Prostate gland (tissue), 2 donors: ENCODE measurements at regions not wholly inside any gene's neighbourhood (a gene's known extent, or its start where the extent isn't known, plus 50 kb on each side); places are given as distances from the start of the nearest gene placed in this dataset.

ENCODE experiments used
- DNase-seq: peaks from one replicate; pipeline ENCODE4 v3.0.0-alpha.2; 2019; ENCODE audit warnings: low spot score
- H3K27ac ChIP-seq, 2 donors: fragments of 200-600 bp; sonication (generic); 2 replicates each; pipeline ENCODE4 v1.5.1; 2017 to 2019
- H3K27me3 ChIP-seq: fragments of 200-600 bp; sonication (generic); replicated peaks from 2 replicates; pipeline ENCODE4 v1.5.1; 2019; ENCODE audit not compliant: insufficient read depth
- H3K36me3 ChIP-seq, 2 donors: fragments of 200-600 bp; sonication (generic); 1 replicate in 1 of 2; 2 replicates in 1 of 2; pipeline versions ENCODE4 v1.5.1 to v1.8.1; 2017 to 2019
- H3K4me1 ChIP-seq: fragments of 200-600 bp; sonication (generic); replicated peaks from 2 replicates; pipeline ENCODE4 v1.5.1; 2019
- H3K4me3 ChIP-seq, 2 donors: fragments of 200-600 bp; sonication (generic); 2 replicates each; pipeline ENCODE4 v1.5.1; 2017 to 2019
- H3K9me3 ChIP-seq: fragments of 200-600 bp; sonication (generic); 2 replicates; pipeline ENCODE4 v1.5.1; 2017
- POLR2A ChIP-seq: fragments of 450-650 bp; IDR thresholded peaks from one replicate; pipeline ENCODE4 v1.6.1; 2016; ENCODE audit warnings: antibody characterized with exemption, mild to moderate bottlenecking
- POLR2AphosphoS5 ChIP-seq: sonication (generic); formaldehyde crosslinking; IDR thresholded peaks from one replicate; pipeline ENCODE4 v1.6.1; 2017; ENCODE audit warnings: antibody characterized with exemption
- WGBS: methylation state at CpG from one replicate; pipeline ENCODE4 v1.1.5; 2018; 5-methylcytosine and 5-hydroxymethylcytosine counted together
- intact Hi-C: fragments of 100-400 bp; cut with DNase I; formaldehyde crosslinking; loops from one replicate; pipeline ENCODE4 v1.14.2; 2022
- TF ChIP-seq, protein P1 (sequence below), 4 experiments: fragments of 200-600 bp in 2 of 4; fragments of 450-650 bp in 2 of 4; sonication (generic) in 2 of 4; IDR thresholded peaks; 1 replicate in 3 of 4; 2 replicates in 1 of 4; pipeline ENCODE4 v1.5.1; 2016 to 2019; ENCODE audit warnings: antibody characterized with exemption in 4 of 4, mild to moderate bottlenecking in 2 of 4, moderate library complexity in 2 of 4

DNA sequence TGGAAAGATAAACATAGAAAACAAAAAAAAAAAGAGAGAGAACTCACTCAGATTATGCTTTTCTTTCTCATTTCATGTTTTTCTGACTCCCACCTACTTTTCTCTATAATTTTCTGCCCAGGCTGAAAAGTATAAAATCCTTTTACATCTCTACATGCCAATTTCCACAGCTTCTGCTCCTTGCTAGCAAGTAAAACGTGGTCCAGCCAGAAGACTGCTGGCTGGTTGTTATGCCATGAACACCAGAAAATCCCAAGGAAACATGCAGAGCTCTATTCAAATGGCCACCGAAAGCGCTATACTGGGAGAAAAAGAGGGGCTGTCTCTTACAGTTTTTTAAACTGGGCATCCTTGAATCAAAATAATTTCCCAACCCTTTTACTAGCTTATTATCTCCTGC is 512.8 kb upstream of the ID4 start:
- no peaks in the 10 kb centered on the region for H3K36me3 ChIP-seq
- H3K27me3 ChIP-seq: no peaks in the 10 kb centered on the region
- no peak for DNase-seq
- WGBS: 71% methylated on average over 3 of the region's 3 CpGs
- TF ChIP-seq POLR2AphosphoS5 (no peak), POLR2A (no peak)
- TF ChIP-seq, protein P1, sequence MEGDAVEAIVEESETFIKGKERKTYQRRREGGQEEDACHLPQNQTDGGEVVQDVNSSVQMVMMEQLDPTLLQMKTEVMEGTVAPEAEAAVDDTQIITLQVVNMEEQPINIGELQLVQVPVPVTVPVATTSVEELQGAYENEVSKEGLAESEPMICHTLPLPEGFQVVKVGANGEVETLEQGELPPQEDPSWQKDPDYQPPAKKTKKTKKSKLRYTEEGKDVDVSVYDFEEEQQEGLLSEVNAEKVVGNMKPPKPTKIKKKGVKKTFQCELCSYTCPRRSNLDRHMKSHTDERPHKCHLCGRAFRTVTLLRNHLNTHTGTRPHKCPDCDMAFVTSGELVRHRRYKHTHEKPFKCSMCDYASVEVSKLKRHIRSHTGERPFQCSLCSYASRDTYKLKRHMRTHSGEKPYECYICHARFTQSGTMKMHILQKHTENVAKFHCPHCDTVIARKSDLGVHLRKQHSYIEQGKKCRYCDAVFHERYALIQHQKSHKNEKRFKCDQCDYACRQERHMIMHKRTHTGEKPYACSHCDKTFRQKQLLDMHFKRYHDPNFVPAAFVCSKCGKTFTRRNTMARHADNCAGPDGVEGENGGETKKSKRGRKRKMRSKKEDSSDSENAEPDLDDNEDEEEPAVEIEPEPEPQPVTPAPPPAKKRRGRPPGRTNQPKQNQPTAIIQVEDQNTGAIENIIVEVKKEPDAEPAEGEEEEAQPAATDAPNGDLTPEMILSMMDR (IDR thresholded peaks at IDR 0.05): no peak
- H3K4me3 ChIP-seq: no peak overlapping the region
- H3K9me3 ChIP-seq: no peaks in the 10 kb centered on the region
- intact Hi-C loops: loop anchor here (10.0 kb wide), 1 partner anchor 140 kb away; no protein-coding TSS in a partner anchor
- H3K4me1 ChIP-seq: no peaks in the 10 kb centered on the region
- no peak overlapping the region for H3K27ac ChIP-seq

GRCh38 chr6:19325335-19325789 is 511.8 kb upstream of the ID4 start:
- intact Hi-C loops: loop anchor here (5.0 to 10.0 kb wide), 2 partner anchors 139 to 477 kb away; no protein-coding TSS in a partner anchor
- Histone ChIP-seq H3K4me3 (no peak overlapping the region), H3K4me1 (no peaks in the 10 kb centered on the region), H3K27ac (no peak overlapping the region), H3K9me3 (no peaks in the 10 kb centered on the region), H3K27me3 (no peaks in the 10 kb centered on the region), H3K36me3 (no peaks in the 10 kb centered on the region)
- peak; percentile 33 for TF ChIP-seq POLR2AphosphoS5
- TF ChIP-seq, protein P1 (IDR thresholded peaks at IDR 0.05): no peak
- 11% methylated on average over 8 of the region's 8 CpGs for WGBS
- DNase-seq: peak; percentile 47

DNA sequence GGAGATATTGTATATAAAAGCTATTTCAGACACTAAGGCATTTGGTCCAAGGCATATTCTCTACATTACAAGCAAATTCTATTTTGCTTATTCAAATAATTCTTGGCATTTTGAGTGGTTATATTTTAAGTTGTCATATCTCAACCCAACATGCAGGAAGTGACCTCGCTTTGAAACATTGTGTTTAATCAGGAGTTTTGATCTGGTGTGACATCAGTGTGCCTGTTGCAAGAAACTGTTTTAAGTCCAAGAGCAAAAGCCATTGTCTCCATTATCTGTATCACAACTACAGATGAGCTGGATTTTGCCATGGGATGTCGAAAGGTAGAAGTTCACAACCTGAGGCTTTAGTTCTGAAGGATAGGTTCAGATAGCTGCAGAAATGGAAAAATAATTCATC is 509.9 kb upstream of the ID4 start:
- H3K36me3 ChIP-seq: no peaks in the 10 kb centered on the region
- H3K27ac ChIP-seq: no peak overlapping the region
- H3K4me1 ChIP-seq: no peaks in the 10 kb centered on the region
- DNase-seq: no peak
- H3K9me3 ChIP-seq: no peaks in the 10 kb centered on the region
- TF ChIP-seq POLR2A (no peak), POLR2AphosphoS5 (no peak)
- TF ChIP-seq, protein P1 (IDR thresholded peaks at IDR 0.05): no peak
- H3K4me3 ChIP-seq: no peak overlapping the region
- H3K27me3 ChIP-seq: no peaks in the 10 kb centered on the region
- 67% methylated on average over 2 of the region's 2 CpGs for WGBS
- intact Hi-C loops: loop anchor here (5.0 to 10.0 kb wide), 2 partner anchors 138 to 475 kb away; no protein-coding TSS in a partner anchor

DNA sequence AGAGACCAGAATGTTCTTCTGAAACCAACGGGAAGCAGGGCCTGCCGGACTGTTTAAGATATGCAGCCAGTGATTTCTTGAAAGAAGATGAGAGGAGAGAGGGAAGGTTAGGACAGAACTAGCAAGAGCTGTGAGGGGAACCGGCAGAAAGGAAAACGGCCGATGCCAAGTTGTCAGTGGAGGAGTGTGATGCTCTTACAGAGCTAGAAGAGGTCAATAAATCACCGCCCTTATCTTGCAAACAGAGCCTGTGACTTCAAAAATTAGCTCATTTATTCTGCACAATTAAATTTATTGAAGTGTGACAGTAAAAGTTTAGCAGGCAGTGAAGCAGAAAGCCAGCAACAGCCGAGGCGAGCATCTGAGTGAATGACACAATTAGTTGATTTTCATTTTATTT is 509.5 kb upstream of the ID4 start:
- Histone ChIP-seq H3K4me3 (no peak overlapping the region), H3K27ac (no peak overlapping the region), H3K4me1 (no peaks in the 10 kb centered on the region), H3K36me3 (no peaks in the 10 kb centered on the region), H3K9me3 (no peaks in the 10 kb centered on the region), H3K27me3 (no peaks in the 10 kb centered on the region)
- intact Hi-C loops: loop anchor here (5.0 to 10.0 kb wide), 2 partner anchors 137 to 475 kb away; no protein-coding TSS in a partner anchor
- no peak for TF ChIP-seq POLR2AphosphoS5
- no peak for TF ChIP-seq POLR2A
- TF ChIP-seq, protein P1 (IDR thresholded peaks at IDR 0.05): no peak
- WGBS: 11% methylated on average over 8 of the region's 8 CpGs
- no peak for DNase-seq

DNA sequence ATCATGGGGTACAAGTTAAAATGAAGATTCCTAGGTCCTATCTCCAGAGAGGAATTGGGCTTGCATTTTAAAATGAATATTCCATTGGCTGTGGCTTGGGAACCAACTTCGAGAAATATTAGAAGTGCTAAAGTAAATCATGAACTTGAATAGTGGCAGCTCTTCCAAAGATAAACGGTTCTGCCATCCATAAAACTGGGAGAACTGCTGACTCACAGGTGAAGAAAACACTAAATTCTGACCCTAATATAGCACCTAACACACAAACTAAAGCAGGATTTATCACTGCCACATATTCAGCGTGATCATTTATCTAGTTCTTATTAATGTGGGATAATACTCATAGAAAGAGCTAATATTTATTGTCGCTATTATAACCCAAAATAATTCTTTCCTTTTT is 508.1 kb upstream of the ID4 start:
- Histone ChIP-seq H3K36me3 (no peaks in the 10 kb centered on the region), H3K4me3 (no peak overlapping the region), H3K27ac (no peak overlapping the region), H3K9me3 (no peaks in the 10 kb centered on the region), H3K27me3 (no peaks in the 10 kb centered on the region), H3K4me1 (no peaks in the 10 kb centered on the region)
- TF ChIP-seq, protein P1 (IDR thresholded peaks at IDR 0.05): no peak
- no peak for TF ChIP-seq POLR2A
- TF ChIP-seq POLR2AphosphoS5: no peak
- no peak for DNase-seq
- intact Hi-C loops: loop anchor here (5.0 to 10.0 kb wide), 2 partner anchors 136 to 473 kb away; no protein-coding TSS in a partner anchor
- WGBS: 61% methylated on average over 4 of the region's 4 CpGs
